DND-41 (cell line): ENCODE measurements at regions not wholly inside any gene's neighbourhood (a gene's known extent, or its start where the extent isn't known, plus 50 kb on each side); places are given as distances from the start of the nearest gene placed in this dataset.

Experiments used
- ATAC-seq: fragments of 200-7000 bp; cut with Tn5 transposase; 3 replicates; pipeline ENCODE4 v1.9.1; 2021; ENCODE audit warnings: low read depth; ENCODE audit not compliant: insufficient read depth
- DNase-seq: peaks from one replicate; pipeline ENCODE4 v3.0.0-alpha.2; 2020
- H2AFZ ChIP-seq: 2 replicates; pipeline ENCODE4 v1.6.0; 2012; ENCODE audit warnings: low read depth, low read length
- H3K27ac ChIP-seq: 2 replicates; pipeline ENCODE4 v1.5.1; 2012; ENCODE audit warnings: low read length, inconsistent platforms
- H3K27me3 ChIP-seq: fragments of 200-600 bp; sonication (generic); 2 replicates; pipeline ENCODE4 v1.6.0; 2012; ENCODE audit warnings: low read length, mild to moderate bottlenecking, inconsistent platforms; ENCODE audit not compliant: insufficient read depth, poor library complexity
- H3K36me3 ChIP-seq: 2 replicates; pipeline ENCODE4 v1.5.1; 2012; ENCODE audit warnings: low read length, inconsistent platforms; ENCODE audit not compliant: insufficient read depth
- H3K4me1 ChIP-seq: 2 replicates; pipeline ENCODE4 v1.5.1; 2012; ENCODE audit warnings: mild to moderate bottlenecking, low read length; ENCODE audit not compliant: insufficient read depth
- H3K4me2 ChIP-seq: 2 replicates; pipeline ENCODE4 v1.6.0; 2012; ENCODE audit warnings: mild to moderate bottlenecking, moderate library complexity, low read length, inconsistent platforms; ENCODE audit not compliant: insufficient read depth
- H3K4me3 ChIP-seq, 2 experiments: fragments of 200-600 bp in 1 of 2; shearing (Covaris generic) in 1 of 2; 2 replicates each; pipeline ENCODE4 v1.5.1; 2012 to 2016; ENCODE audit warnings: inconsistent platforms in 2 of 2, low read length in 2 of 2, mild to moderate bottlenecking in 2 of 2, low read depth in 1 of 2, moderate library complexity in 1 of 2
- H3K79me2 ChIP-seq: 2 replicates; pipeline ENCODE4 v1.6.0; 2012; ENCODE audit warnings: low read length, inconsistent platforms; ENCODE audit not compliant: insufficient read depth
- H3K9ac ChIP-seq: 2 replicates; pipeline ENCODE4 v1.6.0; 2012; ENCODE audit warnings: low read depth, mild to moderate bottlenecking, inconsistent platforms, low read length, moderate library complexity
- H3K9me3 ChIP-seq: 2 replicates; pipeline ENCODE4 v1.5.1; 2012; ENCODE audit warnings: low read length, moderate library complexity, mild to moderate bottlenecking, inconsistent platforms; ENCODE audit not compliant: insufficient read depth, severe bottlenecking
- H4K20me1 ChIP-seq: 2 replicates; pipeline ENCODE4 v1.6.0; 2012; ENCODE audit warnings: low read length; ENCODE audit not compliant: insufficient read depth
- CTCF ChIP-seq: IDR thresholded peaks from 2 replicates; pipeline ENCODE4 v1.5.1; 2012; ENCODE audit warnings: borderline replicate concordance, low read length, moderate library complexity, mild to moderate bottlenecking; ENCODE audit not compliant: poor library complexity, severe bottlenecking; ENCODE audit errors: extremely low read depth
- EZH2 ChIP-seq: IDR thresholded peaks from 3 replicates; pipeline ENCODE4 v1.6.1; 2012; ENCODE audit warnings: borderline replicate concordance, low read depth, mild to moderate bottlenecking, moderate library complexity, low read length, inconsistent platforms; ENCODE audit not compliant: severe bottlenecking

- H3K9ac ChIP-seq: no peak overlapping the region
- DNase-seq: no peak
- ATAC-seq: no peak
- no peak overlapping the region for H2AFZ ChIP-seq
- no peaks in the 10 kb centered on the region for H3K9me3 ChIP-seq
- H3K79me2 ChIP-seq: no peaks in the 10 kb centered on the region
- H3K27me3 ChIP-seq: no peaks in the 10 kb centered on the region
- no peaks in the 10 kb centered on the region for H3K36me3 ChIP-seq
- no peak for TF ChIP-seq CTCF
- TF ChIP-seq EZH2: no peak
- no peak overlapping the region for H3K4me2 ChIP-seq
- no peaks in the 10 kb centered on the region for H4K20me1 ChIP-seq
- H3K4me3 ChIP-seq: no peak overlapping the region
- H3K4me1 ChIP-seq: no peaks in the 10 kb centered on the region
- no peak overlapping the region for H3K27ac ChIP-seq
These were observed 101.4 kb downstream of the ADRA2C start for GRCh38 chr4:3867403-3868100.

GRCh38 chr4:3868211-3869173, 102.3 kb downstream of the ADRA2C start:
- TF ChIP-seq CTCF (no peak), EZH2 (no peak)
- Histone ChIP-seq H3K4me2 (no peak overlapping the region), H3K27me3 (no peaks in the 10 kb centered on the region), H4K20me1 (no peaks in the 10 kb centered on the region), H3K27ac (no peak overlapping the region), H3K9me3 (no peaks in the 10 kb centered on the region), H3K9ac (no peak overlapping the region), H2AFZ (no peak overlapping the region), H3K79me2 (no peaks in the 10 kb centered on the region), H3K4me1 (no peaks in the 10 kb centered on the region), H3K4me3 (no peak overlapping the region), H3K36me3 (no peaks in the 10 kb centered on the region)
- peak; percentile 81 for ATAC-seq
- peak; percentile 52 for DNase-seq

GRCh38 chr4:3869174-3869572, 103.0 kb downstream of the ADRA2C start:
- Histone ChIP-seq H3K36me3 (no peaks in the 10 kb centered on the region), H3K27ac (no peak overlapping the region), H3K9ac (no peak overlapping the region), H3K4me1 (no peaks in the 10 kb centered on the region), H3K4me3 (no peak overlapping the region), H2AFZ (no peak overlapping the region), H4K20me1 (no peaks in the 10 kb centered on the region), H3K9me3 (no peaks in the 10 kb centered on the region), H3K4me2 (no peak overlapping the region), H3K27me3 (no peaks in the 10 kb centered on the region), H3K79me2 (no peaks in the 10 kb centered on the region)
- DNase-seq (no peak), ATAC-seq (no peak)
- TF ChIP-seq EZH2: no peak
- no peak for TF ChIP-seq CTCF
